HL-60 (cell line): ENCODE measurements at regions not wholly inside any gene's neighbourhood (a gene's known extent, or its start where the extent isn't known, plus 50 kb on each side); places are given as distances from the start of the nearest gene placed in this dataset.

Experiments used
- DNase-seq, 2 experiments: peaks; one replicate each; pipeline ENCODE4 v3.0.0-alpha.2; 2010 to 2020; ENCODE audit warnings: low read depth in 1 of 2, low spot score in 1 of 2
- H3K27ac ChIP-seq: fragments of 250-450 bp; sonication (Bioruptor Pico); replicated peaks from 2 replicates; pipeline ENCODE4 v1.5.1; 2020; ENCODE audit warnings: mild to moderate bottlenecking, moderate library complexity
- H3K27me3 ChIP-seq: fragments of 250-450 bp; sonication (Bioruptor Pico); 2 replicates; pipeline ENCODE4 v1.5.1; 2021; ENCODE audit warnings: mild to moderate bottlenecking, moderate library complexity; ENCODE audit not compliant: insufficient read depth, poor library complexity, severe bottlenecking
- H3K4me3 ChIP-seq: replicated peaks from 2 replicates; pipeline ENCODE4 v1.5.1; 2011; ENCODE audit warnings: mild to moderate bottlenecking, control low read depth, low read length; ENCODE audit not compliant: insufficient read depth
- GABPA ChIP-seq: IDR thresholded peaks from 2 replicates; pipeline ENCODE4 v1.6.1; 2012; ENCODE audit warnings: low read depth
- POLR2AphosphoS5 ChIP-seq: IDR thresholded peaks from 2 replicates; pipeline ENCODE4 v1.6.1; 2012; ENCODE audit warnings: low read depth
- SPI1 ChIP-seq: IDR thresholded peaks from 2 replicates; pipeline ENCODE4 v1.6.1; 2012; ENCODE audit warnings: low read depth, mild to moderate bottlenecking, borderline replicate concordance
- TF ChIP-seq, protein P1 (sequence below): IDR thresholded peaks from one replicate; pipeline ENCODE4 v1.5.1; 2011; ENCODE audit warnings: low read length, control low read depth, inconsistent platforms; ENCODE audit not compliant: insufficient read depth
- TF ChIP-seq, protein P2 (sequence below): IDR thresholded peaks from 2 replicates; pipeline ENCODE4 v1.6.1; 2012; ENCODE audit warnings: low read depth; ENCODE audit not compliant: insufficient replicate concordance

DNA sequence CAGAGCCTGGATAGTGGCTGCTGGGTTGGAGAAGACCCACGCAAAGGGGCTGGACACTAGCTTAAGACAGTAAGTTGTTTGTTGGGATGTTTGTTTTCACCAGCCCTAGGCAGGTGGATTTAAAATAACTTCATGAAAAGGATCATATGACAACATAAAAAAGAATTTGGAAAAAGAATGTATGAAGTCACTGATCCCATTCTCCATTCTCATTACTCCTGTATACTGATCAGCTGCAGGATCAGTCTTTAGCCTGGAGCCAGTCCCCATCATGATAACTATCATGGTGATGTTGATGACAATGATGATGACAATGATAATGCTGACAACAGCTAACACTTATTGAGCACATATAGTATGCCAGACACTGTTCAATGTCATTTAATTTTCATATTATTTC, 92.1 kb upstream of the IFNE start:
- H3K27ac ChIP-seq = no peak overlapping the region
- no peaks in the 10 kb centered on the region for H3K27me3 ChIP-seq
- H3K4me3 ChIP-seq = no peak overlapping the region
- TF ChIP-seq POLR2AphosphoS5 = no peak
- TF ChIP-seq GABPA = no peak
- no peak for TF ChIP-seq SPI1
- TF ChIP-seq, protein P1, sequence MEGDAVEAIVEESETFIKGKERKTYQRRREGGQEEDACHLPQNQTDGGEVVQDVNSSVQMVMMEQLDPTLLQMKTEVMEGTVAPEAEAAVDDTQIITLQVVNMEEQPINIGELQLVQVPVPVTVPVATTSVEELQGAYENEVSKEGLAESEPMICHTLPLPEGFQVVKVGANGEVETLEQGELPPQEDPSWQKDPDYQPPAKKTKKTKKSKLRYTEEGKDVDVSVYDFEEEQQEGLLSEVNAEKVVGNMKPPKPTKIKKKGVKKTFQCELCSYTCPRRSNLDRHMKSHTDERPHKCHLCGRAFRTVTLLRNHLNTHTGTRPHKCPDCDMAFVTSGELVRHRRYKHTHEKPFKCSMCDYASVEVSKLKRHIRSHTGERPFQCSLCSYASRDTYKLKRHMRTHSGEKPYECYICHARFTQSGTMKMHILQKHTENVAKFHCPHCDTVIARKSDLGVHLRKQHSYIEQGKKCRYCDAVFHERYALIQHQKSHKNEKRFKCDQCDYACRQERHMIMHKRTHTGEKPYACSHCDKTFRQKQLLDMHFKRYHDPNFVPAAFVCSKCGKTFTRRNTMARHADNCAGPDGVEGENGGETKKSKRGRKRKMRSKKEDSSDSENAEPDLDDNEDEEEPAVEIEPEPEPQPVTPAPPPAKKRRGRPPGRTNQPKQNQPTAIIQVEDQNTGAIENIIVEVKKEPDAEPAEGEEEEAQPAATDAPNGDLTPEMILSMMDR = no peak
- TF ChIP-seq, protein P2, sequence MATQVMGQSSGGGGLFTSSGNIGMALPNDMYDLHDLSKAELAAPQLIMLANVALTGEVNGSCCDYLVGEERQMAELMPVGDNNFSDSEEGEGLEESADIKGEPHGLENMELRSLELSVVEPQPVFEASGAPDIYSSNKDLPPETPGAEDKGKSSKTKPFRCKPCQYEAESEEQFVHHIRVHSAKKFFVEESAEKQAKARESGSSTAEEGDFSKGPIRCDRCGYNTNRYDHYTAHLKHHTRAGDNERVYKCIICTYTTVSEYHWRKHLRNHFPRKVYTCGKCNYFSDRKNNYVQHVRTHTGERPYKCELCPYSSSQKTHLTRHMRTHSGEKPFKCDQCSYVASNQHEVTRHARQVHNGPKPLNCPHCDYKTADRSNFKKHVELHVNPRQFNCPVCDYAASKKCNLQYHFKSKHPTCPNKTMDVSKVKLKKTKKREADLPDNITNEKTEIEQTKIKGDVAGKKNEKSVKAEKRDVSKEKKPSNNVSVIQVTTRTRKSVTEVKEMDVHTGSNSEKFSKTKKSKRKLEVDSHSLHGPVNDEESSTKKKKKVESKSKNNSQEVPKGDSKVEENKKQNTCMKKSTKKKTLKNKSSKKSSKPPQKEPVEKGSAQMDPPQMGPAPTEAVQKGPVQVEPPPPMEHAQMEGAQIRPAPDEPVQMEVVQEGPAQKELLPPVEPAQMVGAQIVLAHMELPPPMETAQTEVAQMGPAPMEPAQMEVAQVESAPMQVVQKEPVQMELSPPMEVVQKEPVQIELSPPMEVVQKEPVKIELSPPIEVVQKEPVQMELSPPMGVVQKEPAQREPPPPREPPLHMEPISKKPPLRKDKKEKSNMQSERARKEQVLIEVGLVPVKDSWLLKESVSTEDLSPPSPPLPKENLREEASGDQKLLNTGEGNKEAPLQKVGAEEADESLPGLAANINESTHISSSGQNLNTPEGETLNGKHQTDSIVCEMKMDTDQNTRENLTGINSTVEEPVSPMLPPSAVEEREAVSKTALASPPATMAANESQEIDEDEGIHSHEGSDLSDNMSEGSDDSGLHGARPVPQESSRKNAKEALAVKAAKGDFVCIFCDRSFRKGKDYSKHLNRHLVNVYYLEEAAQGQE = no peak
- DNase-seq = no peak

- TF ChIP-seq, protein P1 = no peak
- TF ChIP-seq SPI1 (no peak), POLR2AphosphoS5 (no peak), GABPA (no peak)
- TF ChIP-seq, protein P2 = no peak
- no peak for DNase-seq
- no peak overlapping the region for H3K4me3 ChIP-seq
Observed at GRCh38 chr9:21576331-21577189, 94.4 kb upstream of the IFNE start.

GRCh38 chr9:21579247-21579671, 97.1 kb upstream of the IFNE start:
- TF ChIP-seq GABPA (no peak), POLR2AphosphoS5 (no peak), SPI1 (no peak)
- TF ChIP-seq, protein P1 = no peak
- TF ChIP-seq, protein P2 = no peak
- no peak overlapping the region for H3K27ac ChIP-seq
- no peak for DNase-seq

More at GRCh38 chr9:21576331-21577189, 94.4 kb upstream of the IFNE start:
- Histone ChIP-seq H3K27ac (no peak overlapping the region), H3K27me3 (no peaks in the 10 kb centered on the region)

More at GRCh38 chr9:21579247-21579671, 97.1 kb upstream of the IFNE start:
- Histone ChIP-seq H3K4me3 (no peak overlapping the region), H3K27me3 (no peaks in the 10 kb centered on the region)
